Skin epidermis (tissue), 12 donors: ENCODE measurements at regions not wholly inside any gene's neighbourhood (a gene's known extent, or its start where the extent isn't known, plus 50 kb on each side); places are given as distances from the start of the nearest gene placed in this dataset.

Experiments
- H3K27ac ChIP-seq, 21 experiments: fragments of 200-600 bp; sonication (generic) in 11 of 21; one replicate each; pipeline ENCODE4 v1.5.0; 2020; ENCODE audit warnings: mild to moderate bottlenecking in 3 of 21, inconsistent platforms in 2 of 21, moderate library complexity in 2 of 21
- H3K4me3 ChIP-seq, 7 experiments: fragments of 200-600 bp; sonication (generic) in 2 of 7; one replicate each; pipeline ENCODE4 v1.5.0; 2020; ENCODE audit warnings: inconsistent platforms in 2 of 7, mild to moderate bottlenecking in 2 of 7, moderate library complexity in 1 of 7

- Histone ChIP-seq H3K27ac (no peak overlapping the region), H3K4me3 (no peak overlapping the region)
Measured at GRCh38 chr2:52572469-52572894, 1195.1 kb upstream of the CHAC2 start.

DNA sequence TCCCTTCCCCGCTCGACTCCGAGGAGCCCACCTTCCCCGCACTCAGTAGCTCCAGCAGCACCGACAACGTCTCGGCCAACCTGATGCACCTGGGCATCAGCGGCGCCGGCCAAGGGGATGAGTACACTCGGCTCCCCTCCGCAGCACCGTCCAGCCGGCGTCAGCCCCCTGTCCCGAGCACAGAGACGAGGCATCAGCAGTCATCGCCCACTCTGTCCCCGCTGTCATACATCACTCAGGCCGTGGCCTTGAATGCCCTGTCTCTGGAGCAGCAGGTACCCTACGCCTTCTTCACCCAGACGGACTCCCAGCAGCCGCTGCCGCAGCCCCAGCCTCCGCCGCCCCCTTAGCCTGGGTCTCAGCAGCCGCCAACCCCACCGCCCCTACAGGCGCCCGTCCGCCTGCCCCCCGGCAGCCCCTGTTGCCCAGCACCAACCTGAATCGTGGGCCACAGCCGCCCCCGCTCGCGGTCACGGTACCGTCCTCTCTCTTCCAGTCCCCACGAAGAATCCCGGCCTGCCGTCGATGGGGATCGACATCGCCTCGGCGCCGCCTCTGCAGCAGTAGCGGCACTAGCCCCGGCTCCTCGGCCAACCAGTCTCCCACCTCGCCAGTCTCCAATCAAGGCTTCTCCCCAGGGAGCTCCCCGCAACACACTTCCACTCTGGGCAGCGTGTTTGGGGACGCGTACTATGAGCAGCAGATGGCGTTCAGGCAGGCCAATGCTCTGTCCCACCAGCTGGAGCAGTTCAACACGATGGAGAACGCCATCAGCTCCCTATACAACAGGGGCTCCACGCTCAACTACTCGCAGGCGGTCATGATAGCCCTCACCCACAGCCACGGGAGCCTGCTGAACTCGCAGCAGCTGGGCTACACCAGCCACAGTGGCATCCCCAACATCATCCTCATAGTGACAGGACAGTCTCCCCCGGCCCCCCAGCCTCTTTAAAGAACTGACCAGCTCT is 1195.9 kb upstream of the CHAC2 start:
- H3K27ac ChIP-seq, result no peak overlapping the region
- H3K4me3 ChIP-seq, result no peak overlapping the region

GRCh38 chr2:52570716-52571115 is 1196.9 kb upstream of the CHAC2 start:
- no peak overlapping the region for H3K27ac ChIP-seq
- no peak overlapping the region for H3K4me3 ChIP-seq

- no peak overlapping the region for H3K4me3 ChIP-seq
- no peak overlapping the region for H3K27ac ChIP-seq
Measured at GRCh38 chr2:52563151-52563550, 1204.5 kb upstream of the CHAC2 start.

DNA sequence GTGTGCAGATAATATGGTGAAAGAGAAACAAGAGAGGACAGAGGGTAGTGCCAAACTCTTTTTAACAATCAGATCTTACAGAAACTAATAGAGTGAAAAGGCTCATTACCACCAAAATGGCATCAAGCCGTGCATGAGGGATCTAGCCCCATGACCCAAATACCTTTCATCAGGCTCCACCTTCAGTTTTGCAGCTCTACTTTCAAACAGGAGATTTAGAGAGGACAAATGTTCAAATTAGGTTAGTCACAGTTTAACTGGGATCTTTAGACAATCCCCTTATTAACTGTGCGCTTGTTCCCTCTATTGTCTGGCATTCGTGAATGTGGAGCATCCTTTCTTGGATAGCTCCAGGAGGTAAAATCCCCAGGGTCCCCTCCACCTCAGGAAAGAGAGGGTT is 1209.3 kb upstream of the CHAC2 start:
- no peak overlapping the region for H3K27ac ChIP-seq

GRCh38 chr2:52542297-52542696 is 1225.3 kb upstream of the CHAC2 start:
- no peak overlapping the region for H3K4me3 ChIP-seq
- no peak overlapping the region for H3K27ac ChIP-seq

More for the DNA sequence above, 1209.3 kb upstream of the CHAC2 start:
- no peak overlapping the region for H3K4me3 ChIP-seq

- Histone ChIP-seq H3K4me3 (no peak overlapping the region), H3K27ac (no peak overlapping the region)
Measured at GRCh38 chr2:52539026-52539970, 1228.3 kb upstream of the CHAC2 start.

DNA sequence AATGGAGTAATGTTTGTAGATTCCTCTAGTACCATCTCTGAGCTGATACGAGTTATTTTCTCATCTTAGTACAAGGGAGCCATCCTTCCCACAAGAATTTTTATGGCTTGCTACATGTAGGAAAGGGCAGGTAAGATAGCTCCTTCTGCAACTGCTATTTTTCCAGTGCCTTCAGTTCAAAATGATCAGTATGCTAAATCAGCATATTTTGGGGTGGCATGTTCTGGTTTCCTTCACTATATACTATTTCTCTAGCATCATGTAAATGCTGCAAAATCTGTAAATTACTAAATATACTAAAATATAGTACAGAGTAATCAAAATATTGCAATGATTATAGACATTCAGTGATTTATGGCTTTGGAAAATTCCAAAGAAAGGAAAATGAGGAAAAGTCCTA is 1230.0 kb upstream of the CHAC2 start:
- no peak overlapping the region for H3K27ac ChIP-seq
- no peak overlapping the region for H3K4me3 ChIP-seq

DNA sequence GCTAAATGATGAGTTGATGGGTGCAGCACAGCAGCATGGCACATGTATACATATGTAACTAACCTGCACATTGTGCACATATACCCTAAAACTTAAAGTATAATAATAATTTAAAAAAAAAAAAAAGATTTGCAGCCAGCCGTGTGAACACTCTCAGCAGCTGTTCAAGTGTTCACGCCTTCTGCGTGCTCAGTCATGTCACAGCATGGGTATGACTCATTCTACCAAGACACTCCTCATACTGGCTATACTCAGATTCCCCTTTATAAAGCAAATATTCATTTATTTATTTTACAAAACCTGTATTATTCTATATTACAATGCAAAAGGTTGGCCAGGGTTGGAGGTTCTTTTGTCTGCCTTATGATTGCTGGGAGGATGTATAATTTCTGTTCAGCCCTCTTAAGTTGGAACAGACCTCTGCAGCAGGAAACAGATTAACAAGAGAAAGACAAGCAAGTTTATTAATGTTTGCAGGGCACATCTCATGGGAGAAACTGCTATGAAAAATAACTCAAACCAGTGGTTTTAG is 1230.6 kb upstream of the CHAC2 start:
- Histone ChIP-seq H3K4me3 (no peak overlapping the region), H3K27ac (no peak overlapping the region)

DNA sequence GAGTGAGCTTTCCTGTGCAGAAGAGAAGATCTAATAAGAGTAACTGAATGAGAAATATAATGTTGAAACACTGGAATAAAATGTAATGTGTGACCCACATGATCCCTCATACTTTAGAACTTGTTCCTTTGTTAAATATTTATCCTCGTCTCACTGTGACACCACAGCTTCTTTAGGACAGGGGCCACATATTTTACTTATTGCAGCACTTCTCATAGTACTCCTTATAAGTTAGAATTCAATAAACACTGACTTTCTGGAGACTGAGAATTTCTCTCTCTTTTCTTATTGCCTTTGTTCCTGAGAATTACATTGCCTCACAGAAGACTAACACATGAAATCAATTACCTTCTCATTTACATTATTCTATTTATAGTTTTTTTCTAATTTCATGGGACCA is 1234.6 kb upstream of the CHAC2 start:
- Histone ChIP-seq H3K27ac (no peak overlapping the region), H3K4me3 (no peak overlapping the region)

DNA sequence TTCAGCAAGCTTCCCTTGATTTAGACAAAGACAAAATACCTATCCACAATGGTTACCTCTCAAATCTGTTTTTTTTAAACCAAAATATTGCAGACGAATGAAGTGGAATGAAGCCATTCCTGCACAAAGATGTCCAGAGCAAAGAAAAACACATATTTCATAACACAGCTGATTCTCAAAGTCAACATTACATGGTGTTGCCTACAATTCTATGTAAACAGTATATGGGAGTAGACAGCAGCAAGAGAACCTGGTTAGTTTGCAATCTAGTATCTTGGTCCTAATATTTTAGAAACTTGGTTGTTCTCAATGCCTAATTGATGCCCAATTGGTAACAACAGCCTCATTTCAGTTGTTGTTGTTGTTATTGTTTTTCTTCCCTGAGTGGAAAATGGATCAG is 1240.9 kb upstream of the CHAC2 start:
- H3K4me3 ChIP-seq, result no peak overlapping the region
- H3K27ac ChIP-seq, result no peak overlapping the region

DNA sequence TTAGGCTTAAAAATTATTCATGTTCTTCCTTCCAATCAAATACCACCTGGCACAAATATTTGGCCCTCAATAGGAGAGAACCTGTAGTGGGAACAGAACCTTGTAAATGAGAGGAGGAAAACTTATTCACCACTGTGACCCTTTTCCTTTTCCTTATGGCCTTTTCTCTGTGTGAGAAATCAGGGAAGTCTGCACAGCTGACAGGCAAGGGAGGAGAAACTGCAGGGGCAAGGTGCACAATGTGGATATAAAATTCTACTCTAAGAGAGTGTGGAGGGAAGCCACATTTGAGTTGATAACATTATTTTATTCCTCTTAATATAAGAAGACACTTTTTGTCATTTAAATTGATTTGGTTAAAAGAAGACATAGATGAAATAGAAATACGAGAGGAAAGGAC is 1247.0 kb upstream of the CHAC2 start:
- Histone ChIP-seq H3K4me3 (no peak overlapping the region), H3K27ac (no peak overlapping the region)

GRCh38 chr2:52518678-52519077 is 1248.9 kb upstream of the CHAC2 start:
- no peak overlapping the region for H3K27ac ChIP-seq
- no peak overlapping the region for H3K4me3 ChIP-seq

GRCh38 chr2:52512760-52513159 is 1254.8 kb upstream of the CHAC2 start:
- H3K27ac ChIP-seq, result no peak overlapping the region
- H3K4me3 ChIP-seq, result no peak overlapping the region

DNA sequence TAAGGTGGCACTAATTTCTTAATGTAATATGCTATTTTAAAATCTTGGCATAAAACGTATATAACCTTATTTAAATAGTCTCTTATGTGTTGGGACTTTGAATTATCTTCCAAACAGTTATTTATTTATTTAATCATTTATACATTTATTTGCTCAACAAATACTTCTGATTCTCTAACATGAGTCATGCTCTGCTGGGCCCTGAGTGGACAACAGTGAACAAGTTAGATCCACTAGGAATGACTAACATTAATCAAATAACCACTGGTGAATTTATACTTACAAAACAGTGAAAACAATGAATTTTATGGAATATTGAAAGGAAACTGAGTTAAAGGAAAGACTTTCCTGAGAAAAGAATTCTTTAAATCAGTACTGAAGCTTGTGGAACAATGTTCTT is 1257.2 kb upstream of the CHAC2 start:
- no peak overlapping the region for H3K4me3 ChIP-seq
- no peak overlapping the region for H3K27ac ChIP-seq

- Histone ChIP-seq H3K4me3 (no peak overlapping the region), H3K27ac (no peak overlapping the region)
Measured at GRCh38 chr2:52502476-52502860, 1265.1 kb upstream of the CHAC2 start.

- H3K27ac ChIP-seq, result no peak overlapping the region
- H3K4me3 ChIP-seq, result no peak overlapping the region
Measured at GRCh38 chr2:52501715-52502475, 1265.7 kb upstream of the CHAC2 start.

GRCh38 chr2:52500561-52500960 is 1267.0 kb upstream of the CHAC2 start:
- H3K27ac ChIP-seq, result no peak overlapping the region

DNA sequence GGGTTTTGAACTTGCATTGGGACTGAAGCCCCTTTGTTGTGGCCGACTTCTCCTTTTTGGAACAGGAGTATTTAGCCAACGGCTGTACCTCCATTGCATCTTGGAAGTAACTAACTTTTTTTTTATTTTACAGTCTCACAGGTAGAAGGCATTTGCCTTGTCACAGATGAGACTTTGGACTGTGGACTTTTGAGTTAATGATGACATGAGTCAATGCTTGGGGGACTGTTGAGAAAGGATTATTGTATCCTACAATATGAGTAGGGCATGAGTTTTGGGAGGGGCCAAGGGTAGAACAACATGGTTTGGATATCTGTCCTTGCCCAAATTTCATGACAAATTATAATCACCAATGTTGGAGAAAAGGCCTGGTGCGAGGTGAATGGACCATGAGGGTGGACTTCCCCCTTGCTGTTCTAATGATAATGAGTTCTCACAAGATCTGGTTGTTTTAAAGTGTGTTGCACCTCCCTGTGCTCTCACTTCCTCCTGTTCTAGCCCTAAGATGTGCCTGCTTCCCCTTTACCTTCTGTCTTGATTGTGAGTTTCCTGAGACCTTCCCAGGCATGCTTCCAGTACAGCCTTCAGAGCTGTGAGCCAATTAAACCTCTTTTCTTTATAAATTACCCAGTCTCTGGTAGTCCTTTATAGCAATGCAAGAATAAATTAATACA is 1269.4 kb upstream of the CHAC2 start:
- H3K4me3 ChIP-seq, result no peak overlapping the region
- H3K27ac ChIP-seq, result no peak overlapping the region

More at GRCh38 chr2:52500561-52500960, 1267.0 kb upstream of the CHAC2 start:
- no peak overlapping the region for H3K4me3 ChIP-seq
